Naive thymus-derived CD4-positive, alpha-beta T cell (primary cell): ENCODE measurements at regions not wholly inside any gene's neighbourhood (a gene's known extent, or its start where the extent isn't known, plus 50 kb on each side); places are given as distances from the start of the nearest gene placed in this dataset.

Source experiments
- ATAC-seq: fragments of 150-1000 bp; cut with Tn5 transposase; 2 replicates; pipeline ENCODE4 v1.10.0; 2021; ENCODE audit warnings: mild to moderate bottlenecking, moderate library complexity
- CTCF ChIA-PET: fragments of 350-600 bp; sonication (Branson Sonifier 250); formaldehyde crosslinking; loops from one replicate; lab custom pipeline; 2021; ENCODE audit warnings: antibody characterized with exemption; lab: Charles Lee
- POLR2A ChIA-PET: fragments of 350-600 bp; sonication (Branson Sonifier 250); formaldehyde crosslinking; loops from one replicate; lab custom pipeline; 2021; ENCODE audit warnings: antibody characterized with exemption, inconsistent platforms; lab: Charles Lee
- DNase-seq, 9 donors: peaks; one replicate each; pipeline versions ENCODE4 v3.0.0 to v3.0.0-alpha.2; 2020 to 2022; ENCODE audit warnings: mixed read lengths in 1 of 9
- H3K27ac ChIP-seq: one replicate; pipeline ENCODE4 v1.7.0; 2013; ENCODE audit warnings: mild to moderate bottlenecking, low read depth, low read length, moderate library complexity
- H3K27me3 ChIP-seq, 2 donors: one replicate each; pipeline ENCODE4 v1.7.0; 2013; ENCODE audit warnings: low read length in 2 of 2, mild to moderate bottlenecking in 2 of 2, moderate library complexity in 2 of 2; ENCODE audit not compliant: control insufficient read depth in 2 of 2, insufficient read depth in 2 of 2
- H3K36me3 ChIP-seq, 3 experiments: 1 replicate in 2 of 3; 2 replicates in 1 of 3; pipeline ENCODE4 v1.7.0; 2013; ENCODE audit warnings: low read length in 3 of 3, mild to moderate bottlenecking in 3 of 3, moderate library complexity in 1 of 3; ENCODE audit not compliant: insufficient read depth in 3 of 3, control insufficient read depth in 2 of 3
- H3K4me1 ChIP-seq, 2 donors: one replicate each; pipeline ENCODE4 v1.7.0; 2013; ENCODE audit warnings: low read length in 2 of 2, mild to moderate bottlenecking in 2 of 2, moderate library complexity in 1 of 2; ENCODE audit not compliant: control insufficient read depth in 2 of 2, insufficient read depth in 2 of 2
- H3K4me3 ChIP-seq: 2 replicates; pipeline ENCODE4 v1.7.0; 2013; ENCODE audit warnings: mild to moderate bottlenecking, low read length
- H3K9me3 ChIP-seq, 3 experiments: 1 replicate in 2 of 3; 2 replicates in 1 of 3; pipeline ENCODE4 v1.7.0; 2013; ENCODE audit warnings: low read length in 3 of 3; ENCODE audit not compliant: control insufficient read depth in 2 of 3
- H3K27ac Mint-ChIP-seq, 9 donors: one replicate each; pipeline ENCODE4 v1.8.0; 2020 to 2022; ENCODE audit warnings: mixed read lengths in 9 of 9, mild to moderate bottlenecking in 8 of 9, moderate library complexity in 5 of 9, inconsistent platforms in 2 of 9
- H3K27me3 Mint-ChIP-seq, 5 donors: one replicate each; pipeline ENCODE4 v1.8.0; 2021 to 2022; ENCODE audit warnings: mixed read lengths in 5 of 5, mild to moderate bottlenecking in 1 of 5
- H3K36me3 Mint-ChIP-seq, 5 donors: one replicate each; pipeline ENCODE4 v1.8.0; 2020 to 2022; ENCODE audit warnings: mixed read lengths in 5 of 5, mild to moderate bottlenecking in 3 of 5, inconsistent platforms in 1 of 5
- H3K4me1 Mint-ChIP-seq, 7 donors: one replicate each; pipeline ENCODE4 v1.8.0; 2020 to 2022; ENCODE audit warnings: mixed read lengths in 7 of 7, mild to moderate bottlenecking in 3 of 7, inconsistent platforms in 1 of 7
- H3K4me3 Mint-ChIP-seq, 10 donors: one replicate each; pipeline ENCODE4 v1.8.0; 2020 to 2022; ENCODE audit warnings: mild to moderate bottlenecking in 10 of 10, mixed read lengths in 10 of 10, moderate library complexity in 6 of 10, inconsistent platforms in 2 of 10
- H3K9me3 Mint-ChIP-seq, 11 donors: one replicate each; pipeline ENCODE4 v1.8.0; 2020 to 2022; ENCODE audit warnings: mixed read lengths in 11 of 11, mild to moderate bottlenecking in 4 of 11, inconsistent platforms in 1 of 11, moderate library complexity in 1 of 11
- intact Hi-C, 2 donors: fragments of 100-400 bp; cut with micrococcal nuclease; formaldehyde crosslinking; loops; one replicate each; pipeline ENCODE4 v1.15.1; 2023

GRCh38 chr12:86860776-86861175 lies 604.6 kb upstream of the MGAT4C start:
- Histone ChIP-seq H3K36me3 (no peaks in the 10 kb centered on the region), H3K4me3 (no peak overlapping the region), H3K27me3 (no peaks in the 10 kb centered on the region), H3K4me1 (no peaks in the 10 kb centered on the region), H3K9me3 (no peaks in the 10 kb centered on the region), H3K27ac (no peak overlapping the region)
- ATAC-seq, result no peak
- intact Hi-C loops, result loop anchor here (1.0 kb wide), 2 partner anchors 11 to 12 kb away; no protein-coding TSS in a partner anchor
- H3K36me3 Mint-ChIP-seq, result no peaks in the 10 kb centered on the region
- H3K27ac Mint-ChIP-seq, result no peak overlapping the region
- DNase-seq, result no peak
- H3K4me3 Mint-ChIP-seq, result no peak overlapping the region
- peaks cover 0 to 5% (median 0%) of the 10 kb centered on the region in 11 donors for H3K9me3 Mint-ChIP-seq
- CTCF ChIA-PET, result no interaction called here
- H3K27me3 Mint-ChIP-seq, result no peaks in the 10 kb centered on the region
- no peaks in the 10 kb centered on the region for H3K4me1 Mint-ChIP-seq
- POLR2A ChIA-PET, result no interaction called here

DNA sequence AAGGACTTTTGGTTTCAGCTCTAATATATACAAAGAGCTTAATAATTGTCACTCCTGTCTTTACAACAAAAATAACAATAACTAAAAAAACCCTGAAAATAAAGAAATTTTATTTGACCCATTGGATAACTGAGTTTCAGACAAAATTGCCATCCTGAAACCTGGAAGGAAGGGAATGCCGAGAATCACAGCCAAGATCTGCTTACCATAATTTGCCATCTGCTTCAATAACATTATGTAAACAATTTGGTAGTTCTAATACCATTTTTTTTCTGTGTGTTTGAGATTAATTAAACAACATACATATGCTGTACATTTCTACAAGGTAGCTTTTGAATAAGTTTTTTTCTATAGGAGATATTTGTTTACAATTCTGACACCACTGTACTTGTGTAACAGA lies 596.3 kb upstream of the MGAT4C start:
- no peak for ATAC-seq
- Mint-ChIP-seq H3K36me3 (no peaks in the 10 kb centered on the region), H3K9me3 (peaks cover 0 to 4% (median 0%) of the 10 kb centered on the region in 11 donors), H3K4me1 (no peaks in the 10 kb centered on the region), H3K27ac (no peak overlapping the region), H3K4me3 (no peak overlapping the region), H3K27me3 (no peaks in the 10 kb centered on the region)
- H3K27me3 ChIP-seq, result no peaks in the 10 kb centered on the region
- no peaks in the 10 kb centered on the region for H3K36me3 ChIP-seq
- no peak overlapping the region for H3K27ac ChIP-seq
- H3K9me3 ChIP-seq, result no peaks in the 10 kb centered on the region
- intact Hi-C loops, result no loop called here
- DNase-seq, result no peak
- H3K4me1 ChIP-seq, result no peaks in the 10 kb centered on the region
- H3K4me3 ChIP-seq, result no peak overlapping the region
- ChIA-PET CTCF (no interaction called here), POLR2A (no interaction called here)

GRCh38 chr12:86838711-86839110 lies 582.5 kb upstream of the MGAT4C start:
- Histone ChIP-seq H3K4me3 (no peak overlapping the region), H3K9me3 (no peaks in the 10 kb centered on the region), H3K27me3 (no peaks in the 10 kb centered on the region), H3K4me1 (no peaks in the 10 kb centered on the region), H3K36me3 (no peaks in the 10 kb centered on the region), H3K27ac (no peak overlapping the region)
- Mint-ChIP-seq H3K4me3 (no peak overlapping the region), H3K9me3 (peaks cover 0 to 5% (median 0%) of the 10 kb centered on the region in 11 donors), H3K27ac (no peak overlapping the region), H3K36me3 (no peaks in the 10 kb centered on the region), H3K4me1 (no peaks in the 10 kb centered on the region), H3K27me3 (no peaks in the 10 kb centered on the region)
- DNase-seq, result no peak
- CTCF ChIA-PET, result no interaction called here
- intact Hi-C loops, result no loop called here
- POLR2A ChIA-PET, result no interaction called here
- ATAC-seq, result no peak

DNA sequence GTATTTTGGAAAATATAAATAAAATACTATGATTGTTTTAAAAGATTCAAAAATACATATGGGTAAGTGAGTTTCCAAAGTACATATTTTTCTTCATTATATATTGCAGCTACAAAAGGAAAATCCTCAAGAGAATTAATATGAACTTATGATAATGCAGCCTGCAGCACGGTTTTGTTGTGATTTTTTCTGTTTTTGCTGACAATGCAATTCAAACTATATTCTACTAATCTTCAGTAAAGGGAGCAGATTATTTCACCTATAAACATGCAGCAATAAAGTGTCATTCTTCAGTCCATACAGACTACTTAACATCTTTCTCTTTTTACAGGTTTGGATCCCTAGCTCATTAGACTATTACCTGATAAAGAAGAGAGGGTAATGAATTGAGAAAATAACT lies 582.1 kb upstream of the MGAT4C start:
- no peaks in the 10 kb centered on the region for H3K27me3 ChIP-seq
- ATAC-seq (no peak), DNase-seq (no peak)
- no peaks in the 10 kb centered on the region for H3K36me3 ChIP-seq
- Mint-ChIP-seq H3K36me3 (no peaks in the 10 kb centered on the region), H3K4me3 (no peak overlapping the region), H3K9me3 (peaks cover 0 to 5% (median 0%) of the 10 kb centered on the region in 11 donors), H3K27ac (no peak overlapping the region), H3K27me3 (no peaks in the 10 kb centered on the region), H3K4me1 (no peaks in the 10 kb centered on the region)
- no peak overlapping the region for H3K4me3 ChIP-seq
- no peak overlapping the region for H3K27ac ChIP-seq
- CTCF ChIA-PET, result no interaction called here
- POLR2A ChIA-PET, result no interaction called here
- intact Hi-C loops, result no loop called here
- no peaks in the 10 kb centered on the region for H3K9me3 ChIP-seq
- H3K4me1 ChIP-seq, result no peaks in the 10 kb centered on the region

GRCh38 chr12:86837246-86837645 lies 581.1 kb upstream of the MGAT4C start:
- ChIA-PET POLR2A (no interaction called here), CTCF (no interaction called here)
- H3K4me1 ChIP-seq, result no peaks in the 10 kb centered on the region
- no peaks in the 10 kb centered on the region for H3K36me3 Mint-ChIP-seq
- ATAC-seq (no peak), DNase-seq (no peak)
- intact Hi-C loops, result no loop called here
- H3K27me3 Mint-ChIP-seq, result no peaks in the 10 kb centered on the region
- no peak overlapping the region for H3K27ac ChIP-seq
- H3K9me3 ChIP-seq, result no peaks in the 10 kb centered on the region
- H3K27me3 ChIP-seq, result no peaks in the 10 kb centered on the region
- H3K4me3 Mint-ChIP-seq, result no peak overlapping the region
- peaks cover 0 to 6% (median 0%) of the 10 kb centered on the region in 11 donors for H3K9me3 Mint-ChIP-seq
- no peaks in the 10 kb centered on the region for H3K36me3 ChIP-seq
- no peak overlapping the region for H3K27ac Mint-ChIP-seq
- H3K4me1 Mint-ChIP-seq, result no peaks in the 10 kb centered on the region
- no peak overlapping the region for H3K4me3 ChIP-seq

DNA sequence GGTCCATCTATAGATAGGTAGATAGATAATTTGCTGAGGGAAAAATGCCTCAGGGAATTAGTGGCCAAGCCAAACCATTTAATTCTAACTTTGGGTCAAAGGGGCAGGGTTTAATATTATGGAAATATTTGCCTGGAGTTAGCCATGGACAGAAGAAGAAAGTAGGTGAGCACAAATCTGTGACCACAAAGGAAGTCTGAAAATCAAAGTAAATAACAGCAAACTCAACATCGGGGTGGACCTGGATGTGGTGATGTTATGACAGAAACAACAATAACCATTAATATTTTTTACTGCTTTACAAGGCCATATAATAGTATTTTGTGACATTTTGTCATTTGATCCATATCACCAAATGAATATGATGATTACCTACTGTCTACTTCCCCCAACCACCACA lies 578.0 kb upstream of the MGAT4C start:
- Mint-ChIP-seq H3K9me3 (peaks cover 0 to 7% (median 0%) of the 10 kb centered on the region in 11 donors), H3K27ac (no peak overlapping the region), H3K4me3 (no peak overlapping the region), H3K27me3 (no peaks in the 10 kb centered on the region), H3K36me3 (no peaks in the 10 kb centered on the region), H3K4me1 (no peaks in the 10 kb centered on the region)
- DNase-seq (no peak), ATAC-seq (no peak)
- Histone ChIP-seq H3K36me3 (no peaks in the 10 kb centered on the region), H3K4me1 (no peaks in the 10 kb centered on the region), H3K4me3 (no peak overlapping the region), H3K9me3 (no peaks in the 10 kb centered on the region), H3K27ac (no peak overlapping the region), H3K27me3 (no peaks in the 10 kb centered on the region)
- intact Hi-C loops, result no loop called here
- CTCF ChIA-PET, result no interaction called here
- POLR2A ChIA-PET, result no interaction called here

DNA sequence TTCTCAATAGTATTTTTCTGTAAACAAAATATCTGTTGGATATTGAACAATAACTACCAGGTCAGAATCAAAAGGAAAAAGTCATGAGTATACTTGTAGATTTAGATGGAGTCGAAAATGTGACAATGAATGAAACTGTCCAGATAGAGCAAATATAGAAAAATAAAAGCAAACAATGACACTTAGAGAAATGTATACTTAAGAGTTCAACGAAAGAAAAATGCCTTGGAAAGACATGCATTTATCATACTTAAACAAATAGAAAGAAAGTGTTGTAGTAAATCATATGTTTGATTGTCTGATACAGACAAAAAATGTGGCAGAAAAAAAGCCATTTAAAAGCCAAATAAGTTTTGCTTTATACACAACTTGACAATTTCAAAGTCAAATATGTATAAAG lies 571.2 kb upstream of the MGAT4C start:
- H3K36me3 Mint-ChIP-seq, result no peaks in the 10 kb centered on the region
- Histone ChIP-seq H3K36me3 (no peaks in the 10 kb centered on the region), H3K27ac (no peak overlapping the region), H3K27me3 (no peaks in the 10 kb centered on the region), H3K9me3 (no peaks in the 10 kb centered on the region), H3K4me1 (no peaks in the 10 kb centered on the region), H3K4me3 (no peak overlapping the region)
- CTCF ChIA-PET, result no interaction called here
- no peak for DNase-seq
- intact Hi-C loops, result no loop called here
- H3K27ac Mint-ChIP-seq, result no peak overlapping the region
- POLR2A ChIA-PET, result no interaction called here
- H3K4me1 Mint-ChIP-seq, result no peaks in the 10 kb centered on the region
- H3K4me3 Mint-ChIP-seq, result no peak overlapping the region
- peaks cover 0 to 6% (median 0%) of the 10 kb centered on the region in 11 donors for H3K9me3 Mint-ChIP-seq
- ATAC-seq, result no peak
- H3K27me3 Mint-ChIP-seq, result no peaks in the 10 kb centered on the region
